ENCODE measurements at regions not wholly inside any gene's neighbourhood (a gene's known extent, or its start where the extent isn't known, plus 50 kb on each side); places are given as distances from the start of the nearest gene placed in this dataset.

- Histone ChIP-seq H3K4me1 (ENCODE audit: insufficient read depth, low read length) (no peaks in the 10 kb centered on the region), H3K27me3 (ENCODE audit: insufficient read depth, low read length, poor library complexity) (no peaks in the 10 kb centered on the region), H3K9me3 (ENCODE audit: insufficient read depth, low read length, severe bottlenecking) (no peaks in the 10 kb centered on the region), H3K36me3 (ENCODE audit: insufficient read depth, low read length) (no peaks in the 10 kb centered on the region), H3K27ac (ENCODE audit: low read length) (no peak overlapping the region), H3K4me3 (ENCODE audit: low read depth in 1 of 2, low read length in 2 of 2) (no peak overlapping the region), H2AFZ (ENCODE audit: low read depth, low read length) (no peak overlapping the region), H3K9ac (ENCODE audit: low read depth, low read length) (no peak overlapping the region), H4K20me1 (ENCODE audit: insufficient read depth, low read length) (no peaks in the 10 kb centered on the region), H3K4me2 (ENCODE audit: insufficient read depth, low read length) (no peak overlapping the region), H3K79me2 (ENCODE audit: insufficient read depth, low read length) (no peaks in the 10 kb centered on the region)
- no peak for TF ChIP-seq EZH2 (IDR thresholded peaks at IDR 0.05; ENCODE audit: borderline replicate concordance, low read depth, low read length, severe bottlenecking)
- TF ChIP-seq, protein P1, sequence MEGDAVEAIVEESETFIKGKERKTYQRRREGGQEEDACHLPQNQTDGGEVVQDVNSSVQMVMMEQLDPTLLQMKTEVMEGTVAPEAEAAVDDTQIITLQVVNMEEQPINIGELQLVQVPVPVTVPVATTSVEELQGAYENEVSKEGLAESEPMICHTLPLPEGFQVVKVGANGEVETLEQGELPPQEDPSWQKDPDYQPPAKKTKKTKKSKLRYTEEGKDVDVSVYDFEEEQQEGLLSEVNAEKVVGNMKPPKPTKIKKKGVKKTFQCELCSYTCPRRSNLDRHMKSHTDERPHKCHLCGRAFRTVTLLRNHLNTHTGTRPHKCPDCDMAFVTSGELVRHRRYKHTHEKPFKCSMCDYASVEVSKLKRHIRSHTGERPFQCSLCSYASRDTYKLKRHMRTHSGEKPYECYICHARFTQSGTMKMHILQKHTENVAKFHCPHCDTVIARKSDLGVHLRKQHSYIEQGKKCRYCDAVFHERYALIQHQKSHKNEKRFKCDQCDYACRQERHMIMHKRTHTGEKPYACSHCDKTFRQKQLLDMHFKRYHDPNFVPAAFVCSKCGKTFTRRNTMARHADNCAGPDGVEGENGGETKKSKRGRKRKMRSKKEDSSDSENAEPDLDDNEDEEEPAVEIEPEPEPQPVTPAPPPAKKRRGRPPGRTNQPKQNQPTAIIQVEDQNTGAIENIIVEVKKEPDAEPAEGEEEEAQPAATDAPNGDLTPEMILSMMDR (IDR thresholded peaks at IDR 0.05; ENCODE audit: borderline replicate concordance, extremely low read depth, low read length, poor library complexity, severe bottlenecking): no peak
- DNase-seq (no peak), ATAC-seq (ENCODE audit: insufficient read depth, low read depth) (no peak)
These were observed 211.3 kb upstream of the FBN2 start for GRCh38 chr5:128749136-128749898.

DNA sequence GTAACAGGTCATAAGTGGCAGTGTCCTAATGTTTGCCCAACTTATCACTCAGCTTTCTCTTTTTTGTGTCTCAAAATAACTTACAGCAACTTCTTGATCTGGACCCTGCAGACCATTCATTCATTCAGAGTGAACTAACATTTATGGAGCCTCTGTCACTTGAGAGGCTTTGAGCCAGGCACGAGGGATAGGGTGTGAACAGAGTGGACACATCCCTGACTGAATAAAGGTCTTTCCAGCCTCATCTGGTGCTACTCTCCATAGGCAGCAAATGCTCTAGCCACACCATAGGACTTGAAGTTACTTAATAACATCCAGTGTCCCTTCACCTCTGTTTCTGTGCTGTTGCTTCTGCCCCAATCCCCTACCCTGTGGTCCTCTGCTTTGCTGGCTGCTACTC lies 212.1 kb upstream of the FBN2 start:
- no peaks in the 10 kb centered on the region for H3K79me2 ChIP-seq (ENCODE audit: insufficient read depth, low read length)
- DNase-seq (no peak), ATAC-seq (ENCODE audit: insufficient read depth, low read depth) (no peak)
- TF ChIP-seq, protein P1 (IDR thresholded peaks at IDR 0.05; ENCODE audit: borderline replicate concordance, extremely low read depth, low read length, poor library complexity, severe bottlenecking): no peak
- no peak for TF ChIP-seq EZH2 (IDR thresholded peaks at IDR 0.05; ENCODE audit: borderline replicate concordance, low read depth, low read length, severe bottlenecking)
- H3K36me3 ChIP-seq (ENCODE audit: insufficient read depth, low read length): no peaks in the 10 kb centered on the region
- H2AFZ ChIP-seq (ENCODE audit: low read depth, low read length): no peak overlapping the region
- no peaks in the 10 kb centered on the region for H3K9me3 ChIP-seq (ENCODE audit: insufficient read depth, low read length, severe bottlenecking)
- H3K27me3 ChIP-seq (ENCODE audit: insufficient read depth, low read length, poor library complexity): no peaks in the 10 kb centered on the region
- no peak overlapping the region for H3K27ac ChIP-seq (ENCODE audit: low read length)
- H4K20me1 ChIP-seq (ENCODE audit: insufficient read depth, low read length): no peaks in the 10 kb centered on the region
- H3K4me1 ChIP-seq (ENCODE audit: insufficient read depth, low read length): no peaks in the 10 kb centered on the region
- no peak overlapping the region for H3K4me3 ChIP-seq (ENCODE audit: low read depth in 1 of 2, low read length in 2 of 2)
- no peak overlapping the region for H3K4me2 ChIP-seq (ENCODE audit: insufficient read depth, low read length)
- H3K9ac ChIP-seq (ENCODE audit: low read depth, low read length): no peak overlapping the region

DNA sequence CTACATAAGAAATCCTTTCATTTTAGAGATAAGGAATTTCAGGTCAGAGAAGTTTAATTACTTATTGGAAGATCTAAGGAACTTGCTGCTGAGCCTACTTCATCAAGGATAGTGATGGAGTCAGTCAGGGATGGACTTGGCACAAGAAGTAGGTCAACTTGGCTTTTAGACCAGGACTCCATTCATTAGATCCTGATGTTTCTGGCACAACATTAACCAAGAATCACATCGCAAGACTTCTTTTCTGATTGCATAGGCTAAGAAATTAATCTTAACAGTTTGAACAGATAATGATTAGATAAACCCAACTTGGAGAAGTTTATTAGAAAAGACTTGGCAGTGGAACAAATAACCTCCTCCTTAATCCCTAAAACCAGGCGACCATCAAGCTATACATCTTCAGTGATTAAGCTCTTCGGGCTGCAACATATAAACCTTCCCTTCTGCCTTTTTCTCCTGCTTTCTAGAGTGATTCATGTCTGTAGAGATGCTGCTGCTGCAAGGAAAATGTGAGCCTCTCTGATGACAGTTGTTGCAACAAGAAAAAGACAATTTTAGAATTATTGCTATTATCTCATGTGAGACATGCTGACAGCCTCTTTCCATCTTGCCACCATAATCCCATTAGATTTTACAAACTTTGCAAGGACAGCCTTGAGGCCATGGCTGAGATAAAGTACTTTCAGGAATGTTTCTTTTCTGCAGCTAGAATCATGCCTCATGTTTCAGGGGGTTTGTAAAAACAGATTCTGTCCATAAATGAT lies 207.9 kb upstream of the SLC27A6 start:
- no peak for ATAC-seq (ENCODE audit: insufficient read depth, low read depth)
- H3K36me3 ChIP-seq (ENCODE audit: insufficient read depth, low read length): no peaks in the 10 kb centered on the region
- no peak for TF ChIP-seq EZH2 (IDR thresholded peaks at IDR 0.05; ENCODE audit: borderline replicate concordance, low read depth, low read length, severe bottlenecking)
- TF ChIP-seq, protein P1 (IDR thresholded peaks at IDR 0.05; ENCODE audit: borderline replicate concordance, extremely low read depth, low read length, poor library complexity, severe bottlenecking): no peak

More for the DNA sequence above, 207.9 kb upstream of the SLC27A6 start:
- H3K9ac ChIP-seq (ENCODE audit: low read depth, low read length): no peak overlapping the region
- no peaks in the 10 kb centered on the region for H4K20me1 ChIP-seq (ENCODE audit: insufficient read depth, low read length)
- no peaks in the 10 kb centered on the region for H3K79me2 ChIP-seq (ENCODE audit: insufficient read depth, low read length)
- H3K9me3 ChIP-seq (ENCODE audit: insufficient read depth, low read length, severe bottlenecking): no peaks in the 10 kb centered on the region
- H3K27me3 ChIP-seq (ENCODE audit: insufficient read depth, low read length, poor library complexity): no peaks in the 10 kb centered on the region
- DNase-seq: no peak
- no peak overlapping the region for H3K4me3 ChIP-seq (ENCODE audit: low read depth in 1 of 2, low read length in 2 of 2)
- no peak overlapping the region for H3K27ac ChIP-seq (ENCODE audit: low read length)
- no peak overlapping the region for H2AFZ ChIP-seq (ENCODE audit: low read depth, low read length)
- no peaks in the 10 kb centered on the region for H3K4me1 ChIP-seq (ENCODE audit: insufficient read depth, low read length)
- H3K4me2 ChIP-seq (ENCODE audit: insufficient read depth, low read length): no peak overlapping the region
